Mesendoderm (in vitro differentiated cells): ENCODE measurements at regions not wholly inside any gene's neighbourhood (a gene's known extent, or its start where the extent isn't known, plus 50 kb on each side); places are given as distances from the start of the nearest gene placed in this dataset.

ENCODE experiments used
- DNase-seq: peaks from one replicate; pipeline ENCODE4 v3.0.0; 2013
- H2AK5ac ChIP-seq: 2 replicates; pipeline ENCODE4 v1.6.1; 2013; ENCODE audit warnings: low read length, inconsistent platforms
- H2BK120ac ChIP-seq: 2 replicates; pipeline ENCODE4 v1.6.1; 2013; ENCODE audit warnings: low read depth, mild to moderate bottlenecking, low read length, moderate library complexity, mixed read lengths
- H2BK15ac ChIP-seq: replicated peaks from 2 replicates; pipeline ENCODE4 v1.6.1; 2013; ENCODE audit warnings: low read depth, mild to moderate bottlenecking, moderate library complexity
- H2BK5ac ChIP-seq: 2 replicates; pipeline ENCODE4 v1.6.1; 2013; ENCODE audit warnings: low read length, inconsistent platforms
- H3K18ac ChIP-seq: 2 replicates; pipeline ENCODE4 v1.6.1; 2013; ENCODE audit warnings: mild to moderate bottlenecking, low read length, mixed read lengths
- H3K23ac ChIP-seq: one replicate; pipeline ENCODE4 v1.6.1; 2013; ENCODE audit warnings: low read length
- H3K27ac ChIP-seq: 2 replicates; pipeline ENCODE4 v1.5.1; 2013; ENCODE audit warnings: low read depth, mild to moderate bottlenecking, inconsistent platforms, low read length, moderate library complexity
- H3K27me3 ChIP-seq: 2 replicates; pipeline ENCODE4 v1.6.1; 2013; ENCODE audit warnings: low read length, control low read depth, mild to moderate bottlenecking, inconsistent platforms; ENCODE audit not compliant: insufficient read depth, poor library complexity
- H3K36me3 ChIP-seq: 2 replicates; pipeline ENCODE4 v1.6.1; 2013; ENCODE audit warnings: low read length, inconsistent platforms; ENCODE audit not compliant: control insufficient read depth, insufficient read depth
- H3K4ac ChIP-seq: one replicate; pipeline ENCODE4 v1.6.1; 2013; ENCODE audit warnings: low read depth, mild to moderate bottlenecking, low read length, moderate library complexity
- H3K4me1 ChIP-seq: 2 replicates; pipeline ENCODE4 v1.6.1; 2013; ENCODE audit warnings: low read depth, low read length, inconsistent platforms; ENCODE audit not compliant: control insufficient read depth
- H3K4me2 ChIP-seq: 2 replicates; pipeline ENCODE4 v1.6.1; 2013; ENCODE audit warnings: low read length
- H3K4me3 ChIP-seq: 2 replicates; pipeline ENCODE4 v1.5.1; 2013; ENCODE audit warnings: mild to moderate bottlenecking, low read length
- H3K56ac ChIP-seq: one replicate; pipeline ENCODE4 v1.6.1; 2013; ENCODE audit warnings: low read length
- H3K79me1 ChIP-seq: 2 replicates; pipeline ENCODE4 v1.6.1; 2013; ENCODE audit warnings: low read length, inconsistent platforms
- H3K79me2 ChIP-seq: 2 replicates; pipeline ENCODE4 v1.6.1; 2013; ENCODE audit warnings: mild to moderate bottlenecking, low read length; ENCODE audit not compliant: control insufficient read depth, insufficient read depth
- H3K9ac ChIP-seq: 2 replicates; pipeline ENCODE4 v1.6.1; 2013; ENCODE audit warnings: low read length, inconsistent platforms
- H4K5ac ChIP-seq: one replicate; pipeline ENCODE4 v1.6.1; 2013; ENCODE audit warnings: low read length
- H4K8ac ChIP-seq: one replicate; pipeline ENCODE4 v1.6.1; 2013; ENCODE audit warnings: low read depth, mild to moderate bottlenecking, control low read depth, low read length, moderate library complexity
- WGBS: extraction: QIAGEN DNeasy Blood & Tissue Kit; methylation state at CpG from one replicate; pipeline ENCODE4 v1.1.7; 2013; ENCODE audit warnings: low lambda C conversion rate, missing lambda C conversion rate; ENCODE audit not compliant: insufficient coverage; ENCODE audit errors: extremely low coverage; 5-methylcytosine and 5-hydroxymethylcytosine counted together

DNA sequence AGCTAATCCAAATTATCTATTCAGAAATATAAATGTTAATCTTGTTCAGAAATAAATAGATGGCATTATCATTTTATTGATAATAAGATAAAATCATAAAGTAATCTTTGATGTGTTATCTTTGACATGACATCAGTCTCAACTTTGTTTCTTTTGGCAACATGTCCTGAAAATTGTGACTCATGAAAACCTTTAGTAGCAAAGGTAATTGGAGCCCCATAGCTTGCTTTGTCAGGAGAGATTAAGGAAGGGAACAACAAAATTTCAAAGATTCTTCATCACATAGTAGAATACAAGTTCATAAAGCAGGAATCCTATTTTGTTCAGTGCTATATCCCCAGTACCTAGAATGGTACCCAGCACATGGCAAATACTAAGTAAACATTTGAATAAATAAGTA, 165.4 kb downstream of the KCNE4 start:
- Histone ChIP-seq H3K4me1 (peaks cover 2% of the 10 kb centered on the region), H3K4ac (no peak overlapping the region), H2BK15ac (no peak overlapping the region), H3K23ac (no peak overlapping the region), H3K27me3 (no peaks in the 10 kb centered on the region), H3K79me1 (no peaks in the 10 kb centered on the region), H3K56ac (no peak overlapping the region), H2BK5ac (no peak overlapping the region), H4K8ac (no peak overlapping the region), H3K79me2 (no peaks in the 10 kb centered on the region), H3K4me2 (no peak overlapping the region), H4K5ac (no peak overlapping the region), H2AK5ac (no peak overlapping the region), H2BK120ac (no peak overlapping the region), H3K36me3 (no peaks in the 10 kb centered on the region), H3K27ac (no peak overlapping the region), H3K9ac (no peak overlapping the region), H3K18ac (no peak overlapping the region), H3K4me3 (no peak overlapping the region)
- DNase-seq = no peak

DNA sequence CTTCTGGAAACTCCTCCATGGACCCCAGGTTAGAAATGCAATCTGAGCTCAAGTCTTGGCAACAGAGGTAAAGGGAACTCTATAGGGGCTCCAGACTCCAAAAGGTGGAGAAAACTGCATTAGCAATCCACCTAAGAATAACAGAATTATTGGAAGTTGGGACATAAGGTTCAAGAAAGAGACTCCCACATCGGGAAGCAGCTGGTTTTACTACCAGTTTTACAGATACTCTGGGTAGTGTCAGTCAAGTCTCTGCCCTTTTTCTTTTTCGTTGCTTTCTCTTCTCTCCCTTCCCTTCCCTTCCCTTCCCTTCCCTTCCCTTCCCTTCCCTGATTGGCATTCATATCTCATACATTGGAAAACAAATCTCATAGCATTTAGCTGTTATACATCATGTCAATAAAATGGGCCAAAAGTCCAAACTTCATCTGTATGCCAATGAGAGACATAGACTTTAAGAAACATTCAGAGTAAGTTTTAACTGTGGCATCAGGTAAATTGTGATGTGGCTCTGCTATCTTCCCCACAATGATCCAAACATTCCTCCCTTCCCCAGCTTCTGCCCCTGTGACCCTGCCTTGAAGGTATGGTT, 166.7 kb downstream of the KCNE4 start:
- H3K4me2 ChIP-seq = no peak overlapping the region
- no peak overlapping the region for H4K5ac ChIP-seq
- no peak for DNase-seq
- H2BK5ac ChIP-seq = no peak overlapping the region
- no peaks in the 10 kb centered on the region for H3K79me2 ChIP-seq
- no peak overlapping the region for H4K8ac ChIP-seq
- H3K56ac ChIP-seq = no peak overlapping the region
- H3K9ac ChIP-seq = no peak overlapping the region
- no peak overlapping the region for H2BK15ac ChIP-seq
- H3K23ac ChIP-seq = no peak overlapping the region
- H3K79me1 ChIP-seq = no peaks in the 10 kb centered on the region
- no peak overlapping the region for H2BK120ac ChIP-seq
- H3K4me3 ChIP-seq = no peak overlapping the region
- H3K27ac ChIP-seq = no peak overlapping the region
- WGBS = no CpG with 5 or more reads among the region's 2 CpGs
- no peak overlapping the region for H3K18ac ChIP-seq
- H3K4ac ChIP-seq = no peak overlapping the region
- no peaks in the 10 kb centered on the region for H3K27me3 ChIP-seq
- no peak overlapping the region for H2AK5ac ChIP-seq
- H3K36me3 ChIP-seq = no peaks in the 10 kb centered on the region
- H3K4me1 ChIP-seq = peaks cover 2% of the 10 kb centered on the region

DNA sequence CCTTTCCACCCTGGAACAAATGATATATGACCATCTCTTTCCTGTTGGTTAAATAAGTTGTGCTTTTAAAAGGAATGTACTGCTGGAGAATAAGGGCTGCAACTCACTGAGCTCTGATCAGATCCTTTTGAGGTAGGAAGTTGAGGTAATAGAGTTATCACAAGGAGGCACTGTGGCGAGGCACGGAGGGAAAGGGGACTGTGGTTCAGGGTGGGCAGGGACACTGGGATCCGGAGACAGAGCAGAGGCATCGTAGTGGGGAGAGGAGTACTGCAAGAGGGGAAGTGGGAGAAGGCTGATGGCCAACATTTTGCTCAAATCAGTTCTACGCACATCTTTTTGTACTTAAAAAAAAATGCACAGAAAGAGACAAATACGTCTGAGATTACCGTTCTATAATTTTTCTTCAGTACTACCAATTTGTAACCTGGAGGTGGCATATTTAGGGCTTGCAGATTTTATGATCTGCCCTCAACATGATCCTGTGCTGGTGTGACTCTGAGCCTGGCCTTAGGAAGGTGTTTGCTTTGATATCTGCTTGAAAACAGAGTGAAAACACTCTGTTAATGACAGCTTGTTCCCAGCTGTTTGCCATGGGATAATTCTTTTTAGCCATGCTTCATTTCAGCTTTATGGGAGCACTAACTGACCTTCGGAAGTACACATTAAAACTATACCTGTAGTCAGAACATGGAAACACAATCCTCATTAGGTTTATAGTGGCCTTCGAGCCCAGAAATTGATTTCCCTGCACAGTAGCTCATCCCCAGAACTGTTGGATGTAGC, 168.1 kb downstream of the KCNE4 start:
- H3K56ac ChIP-seq = no peak overlapping the region
- H3K79me2 ChIP-seq = no peaks in the 10 kb centered on the region
- no peak overlapping the region for H3K23ac ChIP-seq
- H3K18ac ChIP-seq = no peak overlapping the region
- DNase-seq = no peak
- H3K9ac ChIP-seq = no peak overlapping the region
- no peak overlapping the region for H2BK15ac ChIP-seq
- no peak overlapping the region for H4K8ac ChIP-seq
- no peak overlapping the region for H4K5ac ChIP-seq
- no peaks in the 10 kb centered on the region for H3K36me3 ChIP-seq
- no peak overlapping the region for H2AK5ac ChIP-seq
- WGBS = no CpG with 5 or more reads among the region's 9 CpGs
- H3K27ac ChIP-seq = no peak overlapping the region
- no peak overlapping the region for H3K4ac ChIP-seq
- H2BK5ac ChIP-seq = no peak overlapping the region
- no peaks in the 10 kb centered on the region for H3K79me1 ChIP-seq
- no peak overlapping the region for H3K4me2 ChIP-seq
- H3K4me1 ChIP-seq = peaks cover 2% of the 10 kb centered on the region
- no peak overlapping the region for H2BK120ac ChIP-seq
- no peaks in the 10 kb centered on the region for H3K27me3 ChIP-seq
- no peak overlapping the region for H3K4me3 ChIP-seq

DNA sequence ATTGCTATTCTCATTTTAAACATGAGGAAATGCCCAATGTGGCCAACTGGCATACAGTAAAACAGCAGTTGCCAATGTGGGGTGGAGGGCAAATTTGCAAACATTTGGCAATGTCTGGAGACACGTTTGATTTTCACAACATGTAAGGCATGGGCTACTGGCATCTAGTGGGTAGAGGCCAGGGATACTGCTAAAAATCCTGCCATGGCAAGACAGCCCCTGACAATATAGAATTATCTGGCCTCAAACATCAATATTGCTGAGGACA, 168.6 kb downstream of the KCNE4 start:
- Histone ChIP-seq H3K27ac (no peak overlapping the region), H2AK5ac (no peak overlapping the region), H3K4me2 (no peak overlapping the region), H3K23ac (no peak overlapping the region), H3K79me2 (no peaks in the 10 kb centered on the region), H2BK5ac (no peak overlapping the region), H3K56ac (no peak overlapping the region), H2BK15ac (no peak overlapping the region), H3K4me1 (peaks cover 2% of the 10 kb centered on the region), H3K4ac (no peak overlapping the region), H3K4me3 (no peak overlapping the region), H3K36me3 (no peaks in the 10 kb centered on the region), H3K18ac (no peak overlapping the region), H3K27me3 (no peaks in the 10 kb centered on the region), H3K9ac (no peak overlapping the region), H3K79me1 (no peaks in the 10 kb centered on the region), H4K8ac (no peak overlapping the region), H4K5ac (no peak overlapping the region), H2BK120ac (no peak overlapping the region)
- no peak for DNase-seq
- WGBS = no CpG with 5 or more reads among the region's 1 CpG

DNA sequence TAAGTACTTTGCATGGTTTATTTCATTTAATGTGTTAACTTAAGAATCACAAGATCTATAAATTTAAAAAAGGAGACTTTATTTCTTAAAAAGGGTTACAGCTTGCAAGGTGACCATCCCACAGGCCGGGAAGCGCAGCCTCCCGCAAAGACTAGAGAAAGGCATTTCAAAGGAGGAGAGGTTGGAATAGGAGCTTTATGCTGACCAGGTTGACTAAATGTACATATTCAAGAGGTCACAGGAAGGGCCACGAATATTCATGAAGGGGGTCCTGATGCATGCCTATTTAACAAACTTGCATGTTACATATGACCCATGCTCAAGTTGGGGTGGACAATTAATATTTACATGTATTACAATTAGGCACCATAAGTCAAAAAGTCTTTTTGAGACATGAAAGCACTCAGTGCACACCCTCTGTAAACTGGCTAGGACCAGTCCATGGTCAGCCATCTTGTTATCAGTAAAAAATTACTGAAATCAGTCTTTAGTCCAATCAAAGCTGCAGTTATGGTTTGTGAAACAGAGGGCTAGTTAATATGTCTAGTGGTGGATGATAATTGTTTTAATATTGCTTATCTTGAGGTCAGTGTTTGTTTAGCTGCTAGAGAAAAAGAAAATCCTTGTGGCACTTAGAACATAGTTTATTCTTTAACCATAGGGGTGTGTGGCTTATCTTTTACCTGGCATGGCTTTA, 169.3 kb downstream of the KCNE4 start:
- no CpG with 5 or more reads among the region's 4 CpGs for WGBS
- Histone ChIP-seq H3K56ac (no peak overlapping the region), H2BK120ac (no peak overlapping the region), H2BK15ac (no peak overlapping the region), H4K5ac (no peak overlapping the region), H3K4me2 (no peak overlapping the region), H3K27ac (no peak overlapping the region), H3K9ac (no peak overlapping the region), H3K4me1 (peaks cover 2% of the 10 kb centered on the region), H3K36me3 (no peaks in the 10 kb centered on the region), H3K4ac (no peak overlapping the region), H3K4me3 (no peak overlapping the region), H3K27me3 (no peaks in the 10 kb centered on the region), H2BK5ac (no peak overlapping the region), H3K18ac (no peak overlapping the region), H4K8ac (no peak overlapping the region), H3K79me1 (no peaks in the 10 kb centered on the region), H2AK5ac (no peak overlapping the region), H3K79me2 (no peaks in the 10 kb centered on the region), H3K23ac (no peak overlapping the region)
- peak; percentile 23 for DNase-seq
